ENCODE measurements at regions not wholly inside any gene's neighbourhood (a gene's known extent, or its start where the extent isn't known, plus 50 kb on each side); places are given as distances from the start of the nearest gene placed in this dataset.

DNA sequence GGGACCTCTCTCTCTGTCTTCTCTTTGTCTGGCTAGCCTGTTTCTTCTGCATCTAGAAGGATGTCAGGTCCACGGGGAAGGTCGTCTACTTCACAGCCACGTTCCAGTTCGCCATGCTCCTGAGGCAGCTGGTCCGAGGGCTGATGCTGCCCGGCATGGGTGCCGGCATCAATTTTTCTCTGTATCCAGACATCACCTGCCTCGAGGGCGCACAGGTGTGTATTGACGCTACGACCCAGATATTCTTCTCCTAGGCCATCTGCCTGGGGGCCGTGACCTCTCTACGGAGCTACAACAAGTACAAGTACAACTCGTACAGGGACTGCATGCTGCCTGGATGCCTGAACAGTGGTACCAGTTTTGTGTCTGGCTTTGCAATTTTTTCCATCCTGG, 841.6 kb upstream of the TMPRSS15 start:
- TF ChIP-seq, protein P1, sequence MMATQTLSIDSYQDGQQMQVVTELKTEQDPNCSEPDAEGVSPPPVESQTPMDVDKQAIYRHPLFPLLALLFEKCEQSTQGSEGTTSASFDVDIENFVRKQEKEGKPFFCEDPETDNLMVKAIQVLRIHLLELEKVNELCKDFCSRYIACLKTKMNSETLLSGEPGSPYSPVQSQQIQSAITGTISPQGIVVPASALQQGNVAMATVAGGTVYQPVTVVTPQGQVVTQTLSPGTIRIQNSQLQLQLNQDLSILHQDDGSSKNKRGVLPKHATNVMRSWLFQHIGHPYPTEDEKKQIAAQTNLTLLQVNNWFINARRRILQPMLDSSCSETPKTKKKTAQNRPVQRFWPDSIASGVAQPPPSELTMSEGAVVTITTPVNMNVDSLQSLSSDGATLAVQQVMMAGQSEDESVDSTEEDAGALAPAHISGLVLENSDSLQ (IDR thresholded peaks at IDR 0.05): no peak
- no peak for TF ChIP-seq ZNF384 (IDR thresholded peaks at IDR 0.05)
- TF ChIP-seq CTBP1 (IDR thresholded peaks at IDR 0.05; ENCODE audit: borderline replicate concordance): no peak
- TF ChIP-seq FOXA1 (IDR thresholded peaks at IDR 0.05): no peak
- TF ChIP-seq SUZ12 (IDR thresholded peaks at IDR 0.05): no peak
- TF ChIP-seq FOXM1 (IDR thresholded peaks at IDR 0.05; ENCODE audit: borderline replicate concordance): no peak
- TF ChIP-seq HDGF (IDR thresholded peaks at IDR 0.05; ENCODE audit: borderline replicate concordance): no peak
- no peak for TF ChIP-seq ARNT (IDR thresholded peaks at IDR 0.05)
- TF ChIP-seq SP1 (IDR thresholded peaks at IDR 0.05): no peak

Measured in HEK293T (cell line).